RKO (cell line): ENCODE measurements at regions not wholly inside any gene's neighbourhood (a gene's known extent, or its start where the extent isn't known, plus 50 kb on each side); places are given as distances from the start of the nearest gene placed in this dataset.
A peak's percentile ranks its signal among the peaks of the same experiment; 100 is the strongest.
"Not testable (repeated sequence)": the region's sequence is repeated elsewhere in the genome, so short reads cannot be mapped to it uniquely, and the experiment has no call there.

ENCODE experiments used
- DNase-seq: peaks from one replicate; pipeline ENCODE4 v3.0.0-alpha.2; 2016; ENCODE audit warnings: low spot score

GRCh38 chr6:115630424-115631024, 430.2 kb downstream of the FRK start:
- no peak for DNase-seq

DNA sequence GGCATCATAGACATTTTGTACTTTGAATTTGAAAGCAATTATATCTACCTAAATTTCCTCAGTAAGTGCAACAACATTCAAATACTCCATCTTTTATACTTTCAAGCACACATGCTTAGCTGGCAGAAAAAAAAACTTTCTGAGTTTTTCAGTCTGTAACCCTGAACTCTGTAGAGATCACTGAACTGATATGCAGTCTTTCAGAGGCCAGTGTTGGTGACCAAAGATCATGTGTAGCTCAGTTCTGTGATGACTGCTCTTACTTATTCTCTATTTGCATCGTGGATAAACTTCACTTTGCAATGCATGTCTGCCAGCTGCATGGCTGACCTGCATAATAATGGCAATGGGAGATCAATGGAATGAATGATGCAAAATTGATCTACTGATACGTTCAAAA, 431.3 kb downstream of the FRK start:
- DNase-seq: no peak

GRCh38 chr6:115618256-115618655, 442.4 kb downstream of the FRK start:
- DNase-seq: no peak

DNA sequence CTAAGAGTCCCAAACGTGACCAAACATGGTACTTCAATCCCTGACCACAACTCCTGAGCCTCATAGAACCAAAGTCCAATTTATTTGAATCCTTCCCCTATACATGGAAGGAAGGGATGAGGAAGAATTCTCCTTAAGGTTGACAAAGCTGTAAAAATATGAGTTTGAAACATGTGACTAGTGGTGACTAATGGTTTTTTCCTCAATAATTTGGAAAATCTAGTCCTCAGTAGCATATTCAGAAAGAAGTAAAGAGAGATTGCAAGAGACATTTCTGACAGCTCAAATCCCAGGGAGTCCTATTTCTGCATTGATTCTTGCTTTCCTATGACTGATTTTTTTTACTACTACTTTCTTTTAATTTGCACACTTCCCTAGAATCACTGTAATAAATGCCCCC, 443.7 kb downstream of the FRK start:
- no peak for DNase-seq

DNA sequence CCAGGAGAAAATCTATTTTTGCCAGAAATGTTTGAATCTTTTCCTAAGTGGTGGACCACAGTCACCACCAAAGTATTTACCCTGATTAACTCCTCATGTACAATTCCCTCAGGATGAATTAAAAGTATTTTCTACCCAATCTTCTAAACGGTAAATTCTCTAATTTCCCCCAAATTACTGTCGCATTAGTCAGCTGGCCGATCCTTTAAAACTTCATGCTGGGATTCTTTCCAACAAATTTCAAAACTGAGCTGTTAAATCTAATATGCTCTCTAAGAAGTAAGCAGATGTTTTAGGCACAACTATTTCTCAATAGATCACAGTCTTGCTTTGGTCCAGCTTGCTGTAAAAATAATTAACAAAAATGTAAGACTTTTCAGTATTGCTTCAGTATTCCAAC, 447.2 kb downstream of the FRK start:
- DNase-seq: no peak

- DNase-seq: no peak
Observed at GRCh38 chr6:115612796-115613479, 447.8 kb downstream of the FRK start.

GRCh38 chr6:115612216-115612615, 448.5 kb downstream of the FRK start:
- no peak for DNase-seq

GRCh38 chr6:115610696-115611095, 450.0 kb downstream of the FRK start:
- DNase-seq: no peak

- no peak for DNase-seq
Observed at GRCh38 chr6:115609111-115609510, 451.6 kb downstream of the FRK start.

DNA sequence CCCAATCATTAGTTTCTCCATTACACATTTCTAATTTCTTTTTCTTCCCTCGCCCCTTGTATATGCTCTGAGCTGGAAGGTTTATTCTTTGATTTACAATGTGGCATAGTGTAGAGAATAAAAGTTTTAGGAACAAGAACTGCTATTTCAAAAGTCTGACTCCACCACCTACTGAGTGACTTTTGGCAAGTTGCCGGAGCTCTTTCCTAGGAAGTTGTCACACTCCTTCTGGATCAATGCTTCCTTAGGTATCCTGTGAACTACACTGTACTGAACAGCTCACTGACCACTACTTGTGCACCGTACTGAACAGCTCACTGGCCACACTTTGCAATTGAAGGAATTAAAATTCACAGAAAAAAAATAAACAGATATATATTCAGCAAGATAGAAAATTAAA, 458.2 kb downstream of the FRK start:
- no peak for DNase-seq

- DNase-seq: no peak
Observed at GRCh38 chr6:115601509-115601908, 459.2 kb downstream of the FRK start.

DNA sequence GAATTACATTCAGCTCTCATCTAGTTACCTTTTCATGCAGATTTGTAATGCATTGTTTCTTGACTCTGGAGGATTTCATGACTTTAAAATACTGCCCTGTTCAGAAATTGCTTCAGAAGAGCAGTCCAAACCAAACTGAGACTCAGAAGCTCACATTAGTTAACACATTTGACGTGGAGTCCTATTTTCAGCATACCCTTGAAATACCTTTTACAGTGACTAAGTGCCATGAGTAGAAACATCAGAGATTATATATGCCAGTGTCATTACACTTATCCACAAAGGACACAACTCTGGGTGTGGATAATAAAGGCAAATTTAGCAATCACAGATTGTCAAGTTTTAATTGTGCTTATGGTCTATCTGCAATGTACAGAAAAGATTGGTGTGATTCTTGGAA, 459.6 kb downstream of the FRK start:
- DNase-seq: no peak

DNA sequence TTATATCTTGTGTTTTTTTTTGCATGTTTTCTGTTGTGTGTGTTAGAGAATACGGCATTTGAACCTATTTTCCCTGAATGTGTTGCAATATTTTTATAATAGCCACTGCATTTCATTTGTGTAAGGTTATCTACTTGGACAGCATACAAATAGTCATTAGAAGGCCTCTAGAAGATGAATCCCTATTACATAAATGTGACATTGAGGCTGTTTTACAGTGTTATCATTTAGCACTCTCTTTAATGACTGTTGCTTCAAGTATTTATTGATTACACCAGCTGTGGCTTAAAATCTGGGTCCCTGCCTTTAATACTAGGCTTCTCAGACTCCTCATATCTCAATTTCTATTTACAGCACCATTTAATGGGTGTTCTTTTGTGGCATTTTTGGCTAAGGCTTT, 465.8 kb downstream of the FRK start:
- DNase-seq: no peak

GRCh38 chr6:115592025-115592424, 468.7 kb downstream of the FRK start:
- peak; percentile 3 for DNase-seq

- not testable (repeated sequence) for DNase-seq
Observed at GRCh38 chr6:115589072-115589471, 471.6 kb downstream of the FRK start.

GRCh38 chr6:115583290-115583689, 477.4 kb downstream of the FRK start:
- no peak for DNase-seq

GRCh38 chr6:115582386-115582785, 478.3 kb downstream of the FRK start:
- DNase-seq: no peak

DNA sequence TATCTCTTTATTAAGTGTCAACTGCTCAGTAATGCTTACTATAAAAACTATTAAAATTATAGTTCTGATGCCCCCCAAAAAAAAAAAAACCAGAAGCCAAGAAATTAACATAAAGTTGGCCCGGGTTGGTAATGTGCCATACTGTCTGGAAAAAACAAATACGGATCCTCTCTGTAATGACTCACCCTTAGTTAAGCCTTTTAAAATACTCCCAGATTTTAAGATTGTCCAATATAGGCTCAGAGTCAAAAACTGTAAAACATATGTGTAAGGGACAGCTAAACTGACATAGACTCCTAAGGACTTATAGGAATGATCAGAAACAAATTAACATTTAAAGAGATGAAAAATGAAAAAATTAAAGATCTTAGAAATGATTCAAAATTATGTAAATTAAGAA, 481.1 kb downstream of the FRK start:
- DNase-seq: not testable (repeated sequence)

GRCh38 chr6:115577270-115577669, 483.4 kb downstream of the FRK start:
- DNase-seq: no peak

- no peak for DNase-seq
Observed at GRCh38 chr6:115575285-115575684, 485.4 kb downstream of the FRK start.

GRCh38 chr6:115573861-115574260, 486.8 kb downstream of the FRK start:
- DNase-seq: no peak

GRCh38 chr6:115570331-115570730, 490.4 kb downstream of the FRK start:
- no peak for DNase-seq

DNA sequence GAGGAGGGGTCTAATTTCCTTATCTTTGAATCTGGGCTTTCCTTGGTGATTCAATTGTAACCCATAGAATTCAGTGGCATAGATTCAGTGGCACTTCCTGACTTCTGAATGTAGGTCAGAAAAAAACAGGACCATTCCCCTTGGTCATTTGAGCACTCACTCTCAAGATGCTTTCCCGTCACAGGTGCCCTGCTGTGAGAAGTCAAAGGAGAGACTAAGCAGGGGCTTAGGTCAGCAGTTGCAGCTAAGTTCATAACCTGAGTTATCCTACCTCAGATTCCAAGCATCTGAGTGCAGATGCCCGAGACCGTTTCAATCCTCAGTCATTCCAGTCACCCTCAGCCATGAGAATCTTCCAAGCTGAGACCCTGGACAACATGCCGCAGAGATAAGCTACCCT, 506.6 kb downstream of the FRK start:
- DNase-seq: no peak

- DNase-seq: no peak
Observed at GRCh38 chr6:115551527-115551926, 509.2 kb downstream of the FRK start.
